Testis (tissue), 2 donors: ENCODE measurements at regions not wholly inside any gene's neighbourhood (a gene's known extent, or its start where the extent isn't known, plus 50 kb on each side); places are given as distances from the start of the nearest gene placed in this dataset.

Experiments used
- CTCF ChIP-seq, 3 experiments: fragments of 450-650 bp in 2 of 3; fragments of 200-600 bp in 1 of 3; sonication (generic) in 1 of 3; IDR thresholded peaks; one replicate each; pipeline ENCODE4 v1.5.1; 2016 to 2019; ENCODE audit warnings: antibody characterized with exemption in 3 of 3, mild to moderate bottlenecking in 2 of 3, moderate library complexity in 1 of 3
- POLR2A ChIP-seq: fragments of 450-650 bp; IDR thresholded peaks from one replicate; pipeline ENCODE4 v1.6.1; 2017; ENCODE audit warnings: antibody characterized with exemption, mild to moderate bottlenecking, moderate library complexity

GRCh38 chr5:20368571-20369517 lies 380.8 kb upstream of the CDH18 start:
- TF ChIP-seq CTCF (IDR thresholded peaks at IDR 0.05) (no peak), POLR2A (no peak)
